NCI-H2196 treated with DMSO at 0.1 percent for 48 hours (cell line): ENCODE measurements at regions not wholly inside any gene's neighbourhood (a gene's known extent, or its start where the extent isn't known, plus 50 kb on each side); places are given as distances from the start of the nearest gene placed in this dataset.
"Not testable (repeated sequence)": the region's sequence is repeated elsewhere in the genome, so short reads cannot be mapped to it uniquely, and the experiment has no call there.

Source experiments
- DNase-seq: peaks from one replicate; lab custom pipeline; 2025; ENCODE audit not compliant: unreplicated experiment; lab: John Stamatoyannopoulos, UW

DNA sequence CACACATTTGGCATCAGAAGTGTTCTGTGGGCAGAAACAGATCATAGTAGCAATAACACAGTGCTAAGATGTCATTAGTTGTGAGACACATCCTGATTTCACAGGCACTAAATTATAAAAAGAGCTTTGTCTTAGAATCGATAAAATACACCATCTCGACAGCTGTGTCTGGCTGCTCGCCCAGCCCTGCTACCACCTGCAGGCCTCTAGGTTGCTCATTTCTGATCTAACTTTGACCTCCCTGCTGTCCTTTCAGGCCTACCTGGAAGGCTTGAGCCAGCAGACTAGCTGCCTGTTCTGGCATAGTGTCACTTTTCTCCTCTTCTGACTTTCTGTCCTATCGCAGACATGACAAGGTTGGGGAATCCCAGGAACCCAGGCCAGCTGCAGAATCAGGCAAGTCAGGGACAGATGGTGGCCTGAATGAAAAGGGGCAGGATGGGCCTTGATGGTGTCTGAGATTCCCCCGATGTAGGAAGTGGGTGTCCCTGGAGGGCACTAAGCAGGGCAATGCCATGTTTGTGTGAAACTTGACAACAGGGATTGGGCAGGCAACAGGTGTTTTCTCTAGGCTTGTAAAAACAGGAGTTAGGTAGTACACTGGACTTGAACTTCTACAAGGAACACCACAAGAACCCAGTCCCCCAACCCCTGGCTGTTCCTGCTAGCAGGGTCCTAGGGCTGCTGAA is 66.6 kb upstream of the RHOU start:
- DNase-seq = peak; percentile 8

DNA sequence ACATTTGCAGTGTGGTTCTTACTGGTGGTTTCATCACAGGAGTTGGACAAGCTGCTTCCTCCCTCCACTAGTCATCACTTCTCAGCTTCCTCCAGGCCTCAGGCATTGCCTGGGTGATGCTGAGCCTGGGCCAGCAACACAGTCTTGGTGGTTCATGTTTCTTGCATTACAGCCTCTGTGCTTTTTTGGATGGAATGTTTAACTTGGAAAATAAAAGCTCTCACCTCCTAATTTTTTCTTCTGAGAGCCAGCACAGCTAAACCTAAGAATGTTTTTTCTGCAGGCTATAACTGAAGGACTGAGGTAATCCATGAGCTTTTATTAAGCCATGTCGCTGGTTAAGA is 66.1 kb upstream of the RHOU start:
- no peak for DNase-seq

DNA sequence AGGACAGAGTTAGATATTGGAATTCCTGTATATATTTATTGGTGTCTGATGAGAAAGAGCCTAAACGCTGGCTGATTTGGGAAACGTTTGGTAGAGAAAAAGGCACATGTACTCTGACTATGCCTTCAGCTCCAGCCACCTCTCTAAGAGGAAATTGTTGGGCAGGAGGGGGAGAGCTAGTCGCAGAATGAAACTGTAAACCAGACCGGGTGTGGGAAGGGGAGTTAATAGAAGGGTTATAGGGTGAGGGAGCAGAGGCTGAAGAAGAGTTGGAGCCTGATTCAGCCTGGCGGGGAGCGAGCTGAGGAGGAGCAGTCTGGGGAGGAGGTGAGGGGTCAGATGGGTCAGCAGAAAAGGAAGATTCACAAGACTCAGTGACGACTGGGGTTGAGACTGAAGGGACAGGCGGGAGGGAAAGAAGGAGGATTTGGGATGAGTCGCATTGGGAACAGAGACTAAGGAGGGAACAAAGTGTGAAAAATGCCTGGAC is 54.2 kb upstream of the RHOU start:
- not testable (repeated sequence) for DNase-seq

DNA sequence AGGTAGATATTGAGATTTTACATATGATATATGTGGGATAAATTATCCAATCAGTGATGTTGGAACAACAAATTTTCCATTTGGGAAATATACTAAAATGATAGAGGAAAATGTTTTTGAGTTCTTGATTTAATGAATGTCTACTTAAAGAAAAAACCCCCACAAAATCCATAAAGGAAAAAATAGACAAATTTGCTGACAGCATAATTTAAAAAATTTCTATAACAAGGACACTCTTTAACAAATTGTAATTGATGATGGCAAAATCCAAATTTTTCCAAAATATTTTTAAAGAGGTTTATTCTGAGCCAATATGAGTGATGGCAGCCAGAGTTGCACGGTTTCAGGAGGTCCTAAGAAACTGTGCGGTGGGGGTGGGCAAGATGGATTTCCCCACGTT is 51.9 kb upstream of the RHOU start:
- no peak for DNase-seq

DNA sequence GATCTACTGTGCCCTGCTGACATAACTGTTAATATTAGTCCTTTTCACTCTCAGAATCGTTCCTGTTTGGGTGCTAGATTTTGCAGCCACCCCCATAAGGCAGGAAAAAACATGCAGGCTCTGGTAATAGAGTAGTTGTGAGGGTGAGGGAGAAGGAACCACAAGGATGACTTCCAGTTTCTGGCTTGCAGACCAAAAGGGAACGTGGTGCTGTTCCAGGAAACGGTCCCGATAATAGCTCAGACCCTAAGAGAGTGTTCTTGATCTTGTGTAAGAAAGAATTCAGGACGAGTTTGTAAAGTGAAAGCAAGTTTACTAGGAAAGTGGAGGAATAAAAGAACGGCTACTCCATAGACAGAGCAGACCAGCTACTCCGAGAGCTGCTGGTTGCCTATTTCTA is 50.7 kb upstream of the RHOU start:
- no peak for DNase-seq

DNA sequence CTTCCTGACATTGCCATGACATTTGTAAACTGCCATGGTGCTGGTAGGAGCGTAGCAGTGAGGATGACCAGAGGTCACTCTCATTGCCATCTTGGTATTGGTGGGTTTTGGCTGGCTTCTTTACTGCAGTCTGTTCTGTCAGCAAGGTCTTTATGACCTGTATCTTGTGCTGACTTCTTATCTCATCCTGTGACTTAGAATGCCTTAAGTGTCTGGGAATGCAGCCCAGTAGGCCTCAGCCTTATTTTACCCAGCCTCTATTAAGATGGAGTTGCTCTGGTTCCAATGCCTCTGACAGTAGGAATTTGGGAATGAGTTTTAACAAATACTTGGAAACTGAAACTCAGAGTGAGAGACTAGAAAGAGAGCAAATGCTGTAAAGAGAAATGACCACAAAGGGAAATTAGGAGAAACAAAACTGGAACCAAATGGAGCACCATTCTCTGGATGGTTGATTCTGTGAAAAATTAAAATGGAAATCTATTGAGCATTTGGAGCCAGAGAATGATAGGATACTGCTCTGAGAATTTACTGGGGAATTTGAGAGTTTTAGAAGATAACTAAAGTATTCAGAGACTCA is 50.1 kb upstream of the RHOU start:
- DNase-seq = no peak
